Trophoblast cell (in vitro differentiated cells and primary cell): ENCODE measurements at regions not wholly inside any gene's neighbourhood (a gene's known extent, or its start where the extent isn't known, plus 50 kb on each side); places are given as distances from the start of the nearest gene placed in this dataset.

Experiments
- DNase-seq, 2 donors: peaks; one replicate each; pipeline ENCODE4 v3.0.0-alpha.2; 2016
- H2AFZ ChIP-seq: 2 replicates; pipeline ENCODE4 v1.6.1; 2013; ENCODE audit warnings: low read length, moderate library complexity, mild to moderate bottlenecking; ENCODE audit not compliant: insufficient read depth, poor library complexity
- H2AK5ac ChIP-seq: 2 replicates; pipeline ENCODE4 v1.6.1; 2013; ENCODE audit warnings: mild to moderate bottlenecking, low read length
- H2BK120ac ChIP-seq: 2 replicates; pipeline ENCODE4 v1.6.1; 2013; ENCODE audit warnings: low read length, mild to moderate bottlenecking, moderate library complexity; ENCODE audit not compliant: insufficient read depth, poor library complexity
- H2BK12ac ChIP-seq: 2 replicates; pipeline ENCODE4 v1.6.1; 2013; ENCODE audit warnings: mild to moderate bottlenecking, low read length, moderate library complexity
- H2BK5ac ChIP-seq: 2 replicates; pipeline ENCODE4 v1.6.1; 2013; ENCODE audit warnings: low read length, low read depth, moderate library complexity, mild to moderate bottlenecking; ENCODE audit not compliant: poor library complexity
- H3K14ac ChIP-seq: 2 replicates; pipeline ENCODE4 v1.6.1; 2013; ENCODE audit warnings: mild to moderate bottlenecking, low read length
- H3K18ac ChIP-seq: 2 replicates; pipeline ENCODE4 v1.6.1; 2013; ENCODE audit warnings: mild to moderate bottlenecking, low read length
- H3K23ac ChIP-seq: 2 replicates; pipeline ENCODE4 v1.6.1; 2013; ENCODE audit warnings: low read length
- H3K27ac ChIP-seq: 2 replicates; pipeline ENCODE4 v1.5.1; 2013; ENCODE audit warnings: low read depth, mild to moderate bottlenecking, inconsistent platforms, low read length, moderate library complexity
- H3K27me3 ChIP-seq: 2 replicates; pipeline ENCODE4 v1.6.1; 2013; ENCODE audit warnings: inconsistent platforms, mild to moderate bottlenecking, low read length, moderate library complexity; ENCODE audit not compliant: insufficient read depth
- H3K36me3 ChIP-seq, 2 experiments: 1 replicate in 1 of 2; 2 replicates in 1 of 2; pipeline ENCODE4 v1.6.1; 2013; ENCODE audit warnings: low read length in 2 of 2, mild to moderate bottlenecking in 2 of 2, moderate library complexity in 1 of 2; ENCODE audit not compliant: insufficient read depth in 2 of 2, control insufficient read depth in 1 of 2
- H3K4ac ChIP-seq: 2 replicates; pipeline ENCODE4 v1.6.1; 2013; ENCODE audit warnings: low read depth, mild to moderate bottlenecking, low read length, moderate library complexity
- H3K4me1 ChIP-seq, 2 experiments: 1 replicate in 1 of 2; 2 replicates in 1 of 2; pipeline ENCODE4 v1.6.1; 2013; ENCODE audit warnings: low read length in 2 of 2, mild to moderate bottlenecking in 2 of 2, moderate library complexity in 1 of 2; ENCODE audit not compliant: insufficient read depth in 2 of 2, control insufficient read depth in 1 of 2
- H3K4me2 ChIP-seq: 2 replicates; pipeline ENCODE4 v1.6.1; 2013; ENCODE audit warnings: inconsistent platforms, mild to moderate bottlenecking, low read length, moderate library complexity
- H3K4me3 ChIP-seq: 2 replicates; pipeline ENCODE4 v1.5.1; 2013; ENCODE audit warnings: mild to moderate bottlenecking, low read depth, low read length, inconsistent platforms
- H3K79me1 ChIP-seq: one replicate; pipeline ENCODE4 v1.6.1; 2013; ENCODE audit warnings: low read length
- H3K79me2 ChIP-seq: 2 replicates; pipeline ENCODE4 v1.6.1; 2013; ENCODE audit warnings: low read length, mild to moderate bottlenecking; ENCODE audit not compliant: control insufficient read depth, insufficient read depth, poor library complexity
- H3K9ac ChIP-seq: 2 replicates; pipeline ENCODE4 v1.6.1; 2013; ENCODE audit warnings: mild to moderate bottlenecking, low read length
- H3K9me3 ChIP-seq: 2 replicates; pipeline ENCODE4 v1.6.1; 2013; ENCODE audit warnings: low read depth, mild to moderate bottlenecking, control low read depth, inconsistent platforms, low read length; ENCODE audit not compliant: insufficient read depth
- H4K12ac ChIP-seq: 2 replicates; pipeline ENCODE4 v1.6.1; 2013; ENCODE audit warnings: low read depth, mild to moderate bottlenecking, low read length, moderate library complexity
- H4K8ac ChIP-seq: 2 replicates; pipeline ENCODE4 v1.6.1; 2013; ENCODE audit warnings: low read depth, mild to moderate bottlenecking, low read length, moderate library complexity
- H4K91ac ChIP-seq: one replicate; pipeline ENCODE4 v1.6.1; 2013; ENCODE audit warnings: low read depth, mild to moderate bottlenecking, low read length, moderate library complexity
- WGBS: extraction: QIAGEN DNeasy Blood & Tissue Kit; methylation state at CpG from one replicate; pipeline ENCODE4 v1.1.7; 2013; ENCODE audit warnings: missing lambda C conversion rate; ENCODE audit not compliant: insufficient read length, insufficient coverage; ENCODE audit errors: extremely low coverage; 5-methylcytosine and 5-hydroxymethylcytosine counted together

DNA sequence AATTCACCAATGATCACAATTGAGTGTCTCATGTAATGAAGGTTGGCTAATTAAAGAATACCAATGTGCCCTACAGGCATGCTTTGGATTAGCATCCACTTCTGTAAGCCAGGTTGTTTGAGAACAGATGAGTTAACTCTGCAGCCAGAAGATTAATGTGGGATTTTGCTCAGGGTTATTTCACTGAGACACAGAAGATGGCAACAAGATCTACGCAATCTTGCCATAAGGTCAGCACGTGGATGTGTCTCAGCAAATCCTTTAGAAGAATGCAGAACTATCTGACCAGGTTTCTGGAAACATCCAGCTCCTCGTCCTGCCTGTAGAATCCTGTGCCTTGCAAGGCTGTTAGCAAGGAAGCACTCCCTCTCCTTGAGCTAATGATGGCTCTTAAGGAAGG is 532.6 kb upstream of the AMELY start:
- Histone ChIP-seq H2AFZ (no peak overlapping the region), H3K79me1 (no peaks in the 10 kb centered on the region), H3K27ac (no peak overlapping the region), H3K9me3 (no peaks in the 10 kb centered on the region), H2BK5ac (no peak overlapping the region), H3K18ac (no peak overlapping the region), H3K14ac (no peak overlapping the region), H3K36me3 (no peaks in the 10 kb centered on the region), H2BK12ac (no peak overlapping the region), H3K4ac (no peak overlapping the region), H3K4me1 (no peaks in the 10 kb centered on the region), H4K12ac (no peak overlapping the region), H4K91ac (no peak overlapping the region), H3K79me2 (no peaks in the 10 kb centered on the region), H2AK5ac (no peak overlapping the region), H3K23ac (no peak overlapping the region), H3K27me3 (no peaks in the 10 kb centered on the region), H4K8ac (no peak overlapping the region), H3K9ac (no peak overlapping the region), H3K4me2 (no peak overlapping the region), H3K4me3 (no peak overlapping the region), H2BK120ac (no peak overlapping the region)
- WGBS, result no CpG with 5 or more reads among the region's 3 CpGs
- no peak for DNase-seq

DNA sequence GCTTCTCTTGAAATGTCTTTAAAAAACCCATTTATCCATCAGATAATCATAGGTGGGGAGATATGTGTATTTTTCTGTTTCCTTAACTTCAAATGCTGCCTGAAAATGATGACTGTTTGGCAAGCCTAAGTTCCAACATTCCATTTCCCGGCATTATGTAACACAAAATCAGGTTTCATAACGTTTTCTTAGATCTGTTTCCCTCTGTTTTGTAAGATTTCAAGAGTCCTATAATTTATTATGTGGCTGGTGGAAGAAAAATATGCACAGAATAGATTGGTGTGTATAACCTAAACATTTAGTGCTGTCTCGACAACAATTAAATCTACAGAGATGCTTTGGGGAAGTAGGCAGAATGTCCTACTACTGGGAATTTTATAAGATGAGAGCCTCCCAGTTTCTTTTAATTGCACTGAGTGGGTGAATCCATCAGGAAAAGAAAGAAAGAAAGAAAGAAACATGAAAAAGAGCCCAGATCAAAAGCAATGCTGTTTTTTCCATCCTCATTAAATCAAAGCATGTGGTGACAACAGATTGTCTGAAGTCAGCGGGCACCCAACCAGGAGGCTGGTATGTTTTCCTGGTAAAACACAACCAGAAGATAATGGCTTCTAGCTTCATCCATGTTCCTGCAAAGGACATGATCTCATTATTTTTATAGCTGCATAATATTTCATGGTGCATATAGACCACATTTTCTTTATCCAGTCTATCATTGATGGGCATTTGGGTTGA is 529.4 kb upstream of the AMELY start:
- DNase-seq, result no peak
- Histone ChIP-seq H3K23ac (no peak overlapping the region), H4K12ac (no peak overlapping the region), H3K4me3 (no peak overlapping the region), H3K4me1 (no peaks in the 10 kb centered on the region), H3K4ac (no peak overlapping the region), H3K79me2 (no peaks in the 10 kb centered on the region), H2BK12ac (no peak overlapping the region), H2BK5ac (no peak overlapping the region), H3K4me2 (no peak overlapping the region), H3K36me3 (no peaks in the 10 kb centered on the region), H2AFZ (no peak overlapping the region), H3K9ac (no peak overlapping the region), H2AK5ac (no peak overlapping the region), H4K91ac (no peak overlapping the region), H3K9me3 (no peaks in the 10 kb centered on the region), H3K27ac (no peak overlapping the region), H3K14ac (no peak overlapping the region), H3K18ac (no peak overlapping the region), H4K8ac (no peak overlapping the region), H3K79me1 (no peaks in the 10 kb centered on the region), H3K27me3 (no peaks in the 10 kb centered on the region), H2BK120ac (no peak overlapping the region)
- WGBS, result no CpG with 5 or more reads among the region's 4 CpGs

GRCh38 chrY:7437086-7437485 is 525.5 kb upstream of the AMELY start:
- Histone ChIP-seq H3K4me2 (no peak overlapping the region), H2AFZ (no peak overlapping the region), H3K4me1 (no peaks in the 10 kb centered on the region), H3K79me1 (no peaks in the 10 kb centered on the region), H3K23ac (no peak overlapping the region), H3K9me3 (no peaks in the 10 kb centered on the region), H2BK120ac (no peak overlapping the region), H2BK5ac (no peak overlapping the region), H3K14ac (no peak overlapping the region), H3K27ac (no peak overlapping the region), H4K8ac (no peak overlapping the region), H3K18ac (no peak overlapping the region), H3K9ac (no peak overlapping the region), H4K12ac (no peak overlapping the region), H3K4ac (no peak overlapping the region), H3K27me3 (no peaks in the 10 kb centered on the region), H2BK12ac (no peak overlapping the region), H3K4me3 (no peak overlapping the region), H2AK5ac (no peak overlapping the region), H3K79me2 (no peaks in the 10 kb centered on the region), H3K36me3 (no peaks in the 10 kb centered on the region), H4K91ac (no peak overlapping the region)
- no peak for DNase-seq
- WGBS, result no CpG with 5 or more reads among the region's 1 CpG

GRCh38 chrY:7433817-7434809 is 522.6 kb upstream of the AMELY start:
- Histone ChIP-seq H3K9me3 (no peaks in the 10 kb centered on the region), H2BK120ac (no peak overlapping the region), H3K9ac (no peak overlapping the region), H3K4me1 (no peaks in the 10 kb centered on the region), H3K27ac (no peak overlapping the region), H3K14ac (no peak overlapping the region), H3K79me1 (no peaks in the 10 kb centered on the region), H3K23ac (no peak overlapping the region), H2BK12ac (no peak overlapping the region), H2AFZ (no peak overlapping the region), H3K4me2 (no peak overlapping the region), H4K91ac (no peak overlapping the region), H3K27me3 (no peaks in the 10 kb centered on the region), H3K4me3 (no peak overlapping the region), H3K79me2 (no peaks in the 10 kb centered on the region), H3K18ac (no peak overlapping the region), H2BK5ac (no peak overlapping the region), H4K12ac (no peak overlapping the region), H3K36me3 (no peaks in the 10 kb centered on the region), H3K4ac (no peak overlapping the region), H2AK5ac (no peak overlapping the region), H4K8ac (no peak overlapping the region)
- no peak for DNase-seq
- no CpG with 5 or more reads among the region's 10 CpGs for WGBS
